ENCODE measurements at regions not wholly inside any gene's neighbourhood (a gene's known extent, or its start where the extent isn't known, plus 50 kb on each side); places are given as distances from the start of the nearest gene placed in this dataset.
"Not testable (repeated sequence)": the region's sequence is repeated elsewhere in the genome, so short reads cannot be mapped to it uniquely, and the experiment has no call there.

GRCh38 chr1:82371844-82372498 lies 571.2 kb downstream of the ADGRL2 start:
- no peak for DNase-seq (ENCODE audit: low spot score)
- Histone ChIP-seq H3K27ac (no peak overlapping the region), H3K4me3 (no peak overlapping the region)
- TF ChIP-seq CTCF (IDR thresholded peaks at IDR 0.05) = no peak

- TF ChIP-seq CTCF (IDR thresholded peaks at IDR 0.05) = no peak
- H3K27ac ChIP-seq = no peak overlapping the region
- DNase-seq (ENCODE audit: low spot score) = no peak
- H3K4me3 ChIP-seq = no peak overlapping the region
Observed at GRCh38 chr1:82367456-82367855, 566.7 kb downstream of the ADGRL2 start.

GRCh38 chr1:82366689-82367088 lies 566.0 kb downstream of the ADGRL2 start:
- H3K4me3 ChIP-seq = no peak overlapping the region
- TF ChIP-seq CTCF (IDR thresholded peaks at IDR 0.05) = no peak
- no peak overlapping the region for H3K27ac ChIP-seq
- DNase-seq (ENCODE audit: low spot score) = no peak

GRCh38 chr1:82359541-82359940 lies 558.8 kb downstream of the ADGRL2 start:
- not testable (repeated sequence) for H3K27ac ChIP-seq; DNase-seq (ENCODE audit: low spot score); H3K4me3 ChIP-seq

- H3K27ac ChIP-seq; DNase-seq (ENCODE audit: low spot score); H3K4me3 ChIP-seq: not testable (repeated sequence)
Observed at GRCh38 chr1:82358706-82359105, 558.0 kb downstream of the ADGRL2 start.

- H3K4me3 ChIP-seq; H3K27ac ChIP-seq; DNase-seq (ENCODE audit: low spot score): not testable (repeated sequence)
Observed at GRCh38 chr1:82354546-82354945, 553.8 kb downstream of the ADGRL2 start.

GRCh38 chr1:82348487-82348886 lies 547.8 kb downstream of the ADGRL2 start:
- TF ChIP-seq CTCF (IDR thresholded peaks at IDR 0.05) = no peak
- DNase-seq (ENCODE audit: low spot score) = no peak
- Histone ChIP-seq H3K4me3 (no peak overlapping the region), H3K27ac (no peak overlapping the region)

- no peak for DNase-seq (ENCODE audit: low spot score)
- Histone ChIP-seq H3K4me3 (no peak overlapping the region), H3K27ac (no peak overlapping the region)
- no peak for TF ChIP-seq CTCF (IDR thresholded peaks at IDR 0.05)
Observed at GRCh38 chr1:82346141-82346540, 545.4 kb downstream of the ADGRL2 start.

GRCh38 chr1:82343381-82343780 lies 542.6 kb downstream of the ADGRL2 start:
- Histone ChIP-seq H3K27ac (no peak overlapping the region), H3K4me3 (no peak overlapping the region)
- DNase-seq (ENCODE audit: low spot score) = no peak
- TF ChIP-seq CTCF (IDR thresholded peaks at IDR 0.05) = no peak

Measured in coronary artery (tissue), 2 donors.